H1 (cell line): ENCODE measurements at regions not wholly inside any gene's neighbourhood (a gene's known extent, or its start where the extent isn't known, plus 50 kb on each side); places are given as distances from the start of the nearest gene placed in this dataset.

ENCODE experiments used
- CTCF ChIA-PET: fragments of 300-600 bp; sonication (Branson Sonifier 250); formaldehyde crosslinking; loops from one replicate; lab custom pipeline; 2021; ENCODE audit not compliant: partially characterized antibody; lab: Charles Lee
- POLR2A ChIA-PET: fragments of 300-600 bp; sonication (Branson Sonifier 250); formaldehyde crosslinking; loops from one replicate; lab custom pipeline; 2021; ENCODE audit warnings: inconsistent platforms; ENCODE audit not compliant: partially characterized antibody; lab: Charles Lee
- DNase-seq, 2 experiments: peaks; one replicate each; pipeline versions ENCODE4 v3.0.0 to v3.0.0-alpha.2; 2010 to 2022; ENCODE audit warnings: low spot score in 2 of 2, low read depth in 1 of 2, mixed read lengths in 1 of 2
- FAIRE-seq: peaks from 2 replicates; lab custom pipeline; 2011; peaks lifted over from hg19 to GRCh38; lab: Jason Lieb, UNC
- H2AFZ ChIP-seq: 2 replicates; pipeline ENCODE4 v1.8.1; 2012; ENCODE audit warnings: low read length, inconsistent platforms
- H2AK5ac ChIP-seq: 2 replicates; pipeline ENCODE4 v1.6.1; 2013; ENCODE audit warnings: low read depth, low read length
- H2BK120ac ChIP-seq: replicated peaks from 2 replicates; pipeline ENCODE3; 2013; ENCODE audit warnings: low read depth, low read length, inconsistent platforms
- H2BK12ac ChIP-seq: 2 replicates; pipeline ENCODE4 v1.6.1; 2013; ENCODE audit warnings: low read depth, low read length
- H2BK15ac ChIP-seq: 2 replicates; pipeline ENCODE4 v1.6.1; 2013; ENCODE audit warnings: low read length
- H2BK20ac ChIP-seq: 2 replicates; pipeline ENCODE4 v1.6.1; 2013; ENCODE audit warnings: low read length
- H2BK5ac ChIP-seq: 2 replicates; pipeline ENCODE4 v1.6.1; 2013; ENCODE audit warnings: low read depth, low read length
- H3K14ac ChIP-seq: 2 replicates; pipeline ENCODE4 v1.6.1; 2013; ENCODE audit warnings: inconsistent platforms; ENCODE audit not compliant: insufficient read length
- H3K18ac ChIP-seq: 2 replicates; pipeline ENCODE4 v1.6.1; 2013; ENCODE audit warnings: low read length; ENCODE audit errors: extremely low read depth
- H3K23ac ChIP-seq: 2 replicates; pipeline ENCODE4 v1.6.1; 2013; ENCODE audit warnings: inconsistent platforms; ENCODE audit not compliant: insufficient read length
- H3K23me2 ChIP-seq: 2 replicates; pipeline ENCODE4 v1.6.1; 2013; ENCODE audit warnings: low read depth, low read length
- H3K27ac ChIP-seq: 2 replicates; pipeline ENCODE4 v1.6.1; 2011; ENCODE audit warnings: low read depth, low read length, inconsistent platforms
- H3K27me3 ChIP-seq, 4 experiments: replicated peaks in 1 of 4; 1 replicate in 1 of 4; 2 replicates in 3 of 4; pipeline versions ENCODE4 v1.6.1 to v1.8.1; 2011 to 2013; ENCODE audit warnings: low read length in 3 of 4, mild to moderate bottlenecking in 3 of 4, inconsistent platforms in 2 of 4, mixed read lengths in 2 of 4, moderate library complexity in 1 of 4; ENCODE audit not compliant: control insufficient read depth in 3 of 4, insufficient read depth in 3 of 4; ENCODE audit errors: extremely low read depth in 1 of 4
- H3K36me3 ChIP-seq, 4 experiments: 2 replicates each; pipeline versions ENCODE4 v1.6.1 to v1.8.1; 2011 to 2013; ENCODE audit warnings: mild to moderate bottlenecking in 4 of 4, low read length in 3 of 4, moderate library complexity in 2 of 4, control low read depth in 1 of 4, inconsistent platforms in 1 of 4; ENCODE audit not compliant: insufficient read depth in 4 of 4, control insufficient read depth in 2 of 4
- H3K4ac ChIP-seq: replicated peaks from 2 replicates; pipeline ENCODE3; 2013; ENCODE audit warnings: low read length, low read depth, mixed read lengths, inconsistent platforms; ENCODE audit not compliant: insufficient read length
- H3K4me1 ChIP-seq, 4 experiments: replicated peaks in 1 of 4; 1 replicate in 1 of 4; 2 replicates in 3 of 4; pipeline versions ENCODE4 v1.6.1 to v1.8.1; 2011 to 2013; ENCODE audit warnings: low read length in 3 of 4, inconsistent platforms in 2 of 4, mixed read lengths in 1 of 4; ENCODE audit not compliant: insufficient read depth in 4 of 4, control insufficient read depth in 3 of 4
- H3K4me2 ChIP-seq, 2 experiments: 2 replicates each; pipeline versions ENCODE4 v1.6.1 to v1.8.1; 2011 to 2013; ENCODE audit warnings: low read depth in 2 of 2, low read length in 2 of 2, control low read depth in 1 of 2, inconsistent platforms in 1 of 2, mild to moderate bottlenecking in 1 of 2; ENCODE audit not compliant: insufficient read depth in 1 of 2
- H3K4me3 ChIP-seq, 4 experiments: fragments of 200-600, 300-600 bp in 1 of 4; sonication (generic), shearing (Covaris generic), sonication (Bioruptor Twin) in 1 of 4; 2 replicates each; pipeline versions ENCODE4 v1.5.1 to v1.8.1; 2011 to 2016; ENCODE audit warnings: low read length in 4 of 4, low read depth in 3 of 4, control low read depth in 2 of 4, inconsistent platforms in 2 of 4, mild to moderate bottlenecking in 2 of 4, mixed read lengths in 1 of 4, moderate library complexity in 1 of 4; ENCODE audit not compliant: insufficient read depth in 2 of 4; ENCODE audit errors: extremely low read depth in 1 of 4
- H3K56ac ChIP-seq: replicated peaks from 2 replicates; pipeline ENCODE3; 2013; ENCODE audit warnings: low read depth, mild to moderate bottlenecking, mixed read lengths, low read length, inconsistent platforms; ENCODE audit not compliant: insufficient read length
- H3K79me1 ChIP-seq: 2 replicates; pipeline ENCODE4 v1.6.1; 2013; ENCODE audit warnings: low read depth, low read length, control low read depth
- H3K79me2 ChIP-seq, 2 experiments: 2 replicates each; pipeline versions ENCODE4 v1.6.1 to v1.8.1; 2012 to 2013; ENCODE audit warnings: low read length in 2 of 2, mild to moderate bottlenecking in 2 of 2, inconsistent platforms in 1 of 2; ENCODE audit not compliant: insufficient read depth in 2 of 2, control insufficient read depth in 1 of 2
- H3K9ac ChIP-seq, 4 experiments: replicated peaks in 1 of 4; 1 replicate in 1 of 4; 2 replicates in 3 of 4; pipeline versions ENCODE4 v1.6.1 to v1.8.1; 2011 to 2013; ENCODE audit warnings: low read depth in 3 of 4, low read length in 3 of 4, control low read depth in 2 of 4, mild to moderate bottlenecking in 2 of 4, moderate library complexity in 2 of 4, inconsistent platforms in 1 of 4; ENCODE audit errors: extremely low read depth in 1 of 4
- H3K9me3 ChIP-seq, 2 experiments: 2 replicates each; pipeline versions ENCODE4 v1.6.1 to v1.8.1; 2012 to 2013; ENCODE audit warnings: mild to moderate bottlenecking in 2 of 2, moderate library complexity in 2 of 2, control low read depth in 1 of 2, inconsistent platforms in 1 of 2, low read depth in 1 of 2, low read length in 1 of 2, mixed read lengths in 1 of 2; ENCODE audit not compliant: insufficient read depth in 2 of 2
- H4K20me1 ChIP-seq, 2 experiments: replicated peaks in 1 of 2; 2 replicates each; pipeline versions ENCODE3 to v1.8.1; 2011 to 2013; ENCODE audit warnings: inconsistent platforms in 2 of 2, low read length in 2 of 2, mild to moderate bottlenecking in 1 of 2; ENCODE audit not compliant: insufficient read depth in 2 of 2, control insufficient read depth in 1 of 2
- H4K5ac ChIP-seq: 2 replicates; pipeline ENCODE4 v1.6.1; 2013; ENCODE audit warnings: low read length, low read depth, mixed read lengths, inconsistent platforms; ENCODE audit not compliant: insufficient read length
- H4K8ac ChIP-seq: 2 replicates; pipeline ENCODE4 v1.8.0; 2013; ENCODE audit warnings: mild to moderate bottlenecking, moderate library complexity, low read length, inconsistent platforms; ENCODE audit not compliant: insufficient read depth; ENCODE audit errors: extremely low read depth
- H4K91ac ChIP-seq: replicated peaks from 2 replicates; pipeline ENCODE3; 2013; ENCODE audit warnings: low read length, mixed read lengths, inconsistent platforms; ENCODE audit not compliant: insufficient read length
- BRCA1 ChIP-seq: IDR thresholded peaks from 2 replicates; pipeline ENCODE4 v1.6.1; 2012; ENCODE audit warnings: low read depth, low read length, improper control_type of control experiment
- CHD1 ChIP-seq: IDR thresholded peaks from 2 replicates; pipeline ENCODE4 v1.6.1; 2012; ENCODE audit warnings: low read depth, low read length, improper control_type of control experiment
- EGR1 ChIP-seq: IDR thresholded peaks from 2 replicates; pipeline ENCODE4 v1.6.1; 2011; ENCODE audit warnings: low read depth, low read length, borderline replicate concordance
- FOSL1 ChIP-seq: IDR thresholded peaks from 2 replicates; pipeline ENCODE4 v1.6.1; 2011; ENCODE audit warnings: mild to moderate bottlenecking, low read depth, low read length, moderate library complexity; ENCODE audit not compliant: insufficient read depth
- SIN3A ChIP-seq, 2 experiments: IDR thresholded peaks in 1 of 2; conservative IDR thresholded peaks in 1 of 2; 2 replicates each; pipeline ENCODE4 v1.6.1; 2011 to 2012; ENCODE audit warnings: low read length in 2 of 2, improper control_type of control experiment in 1 of 2, low read depth in 1 of 2, mild to moderate bottlenecking in 1 of 2
- SIRT6 ChIP-seq: IDR thresholded peaks from one replicate; pipeline ENCODE4 v1.7.1; 2012; ENCODE audit warnings: low read length, inconsistent platforms
- SRF ChIP-seq: IDR thresholded peaks from 2 replicates; pipeline ENCODE4 v1.6.1; 2011; ENCODE audit warnings: mild to moderate bottlenecking, low read depth, low read length, moderate library complexity
- SUZ12 ChIP-seq: fragments of 200-600 bp; sonication (generic); IDR thresholded peaks from 2 replicates; pipeline ENCODE4 v1.6.1; 2012; ENCODE audit warnings: mild to moderate bottlenecking, inconsistent platforms, low read length, moderate library complexity, mixed read lengths
- TCF12 ChIP-seq: IDR thresholded peaks from 2 replicates; pipeline ENCODE4 v1.6.1; 2011; ENCODE audit warnings: low read depth, mild to moderate bottlenecking, low read length
- WGBS, 2 experiments: shearing (Covaris generic) in 1 of 2; methylation state at CpG; one replicate each; pipeline versions ENCODE4 v1.1.6 to v1.1.7; 2013 to 2015; ENCODE audit warnings: low lambda C conversion rate in 2 of 2, mixed read lengths in 2 of 2, inconsistent platforms in 1 of 2, low coverage in 1 of 2, missing lambda C conversion rate in 1 of 2; ENCODE audit not compliant: insufficient replicate concordance in 2 of 2, insufficient coverage in 1 of 2, insufficient read length in 1 of 2; ENCODE audit errors: extremely low coverage in 1 of 2, missing lambda C conversion rate in 1 of 2; 5-methylcytosine and 5-hydroxymethylcytosine counted together

GRCh38 chr20:48544402-48545339 lies 283.1 kb downstream of the PREX1 start:
- FAIRE-seq, result no peak
- Histone ChIP-seq H3K4ac (no peak overlapping the region), H3K18ac (no peak overlapping the region), H2BK5ac (no peak overlapping the region), H3K9ac (no peak overlapping the region), H3K4me2 (no peak overlapping the region), H2AK5ac (no peak overlapping the region), H3K56ac (no peak overlapping the region), H3K79me2 (no peaks in the 10 kb centered on the region), H2BK120ac (no peak overlapping the region), H2BK15ac (0 out of 2 replicates have a peak overlapping the region, but pooled peaks have one; percentile 29), H4K91ac (no peak overlapping the region), H3K23ac (no peak overlapping the region), H2BK12ac (no peak overlapping the region), H4K20me1 (no peaks in the 10 kb centered on the region), H4K5ac (no peak overlapping the region), H3K27ac (no peak overlapping the region), H3K36me3 (no peaks in the 10 kb centered on the region), H3K27me3 (no peaks in the 10 kb centered on the region), H3K4me1 (0 out of 7 replicates have a peak, but pooled peaks cover 0 to 3% (median 0%) of the 10 kb centered on the region in 4 experiments), H3K4me3 (no peak overlapping the region), H3K9me3 (peaks cover 0 to 5% of the 10 kb centered on the region in 2 experiments; a peak in 1 of 4 replicates), H3K23me2 (no peaks in the 10 kb centered on the region), H3K14ac (no peak overlapping the region), H3K79me1 (no peaks in the 10 kb centered on the region), H2AFZ (no peak overlapping the region), H4K8ac (no peak overlapping the region), H2BK20ac (no peak overlapping the region)
- ChIA-PET CTCF (interaction anchor here (0.9 to 1.3 kb wide), 2 partner anchors 9 to 140 kb away, joined by 3 read pairs; no protein-coding TSS in a partner anchor), POLR2A (interaction anchor here (0.6 kb wide), 1 partner anchor 34 kb away, joined by 3 read pairs; no protein-coding TSS in a partner anchor)
- DNase-seq, result no peak
- WGBS, 2 experiments, result 88% methylated on average over 6 of the region's 6 CpGs; no CpG with 5 or more reads in 1 of the 2 experiments
- no peak for TF ChIP-seq TCF12
- TF ChIP-seq CHD1, result no peak
- TF ChIP-seq SIRT6, result no peak
- TF ChIP-seq FOSL1, result no peak
- TF ChIP-seq SUZ12, result no peak
- TF ChIP-seq EGR1, result no peak
- TF ChIP-seq SRF, result no peak
- no peak for TF ChIP-seq BRCA1
- TF ChIP-seq SIN3A (conservative IDR thresholded peaks at IDR 0.05 in 1 of 2, IDR thresholded peaks at IDR 0.05 in 1 of 2; ENCODE audit: low read depth in 1 of 2, low read length in 2 of 2), result no peak
